Astrocyte (in vitro differentiated cells and primary cell): ENCODE measurements at regions not wholly inside any gene's neighbourhood (a gene's known extent, or its start where the extent isn't known, plus 50 kb on each side); places are given as distances from the start of the nearest gene placed in this dataset.

Experiments
- CTCF ChIP-seq: IDR thresholded peaks from 2 replicates; pipeline ENCODE4 v1.5.1; 2011; ENCODE audit warnings: low read depth, mild to moderate bottlenecking, inconsistent platforms, low read length, moderate library complexity; ENCODE audit not compliant: insufficient read depth
- EZH2 ChIP-seq: IDR thresholded peaks from 2 replicates; pipeline ENCODE4 v1.6.1; 2012; ENCODE audit warnings: mild to moderate bottlenecking, low read length, inconsistent platforms; ENCODE audit not compliant: insufficient read depth

GRCh38 chr2:19416083-19416482 lies 57.7 kb upstream of the OSR1 start:
- TF ChIP-seq CTCF = no peak
- no peak for TF ChIP-seq EZH2
